HEK293 (cell line): ENCODE measurements at regions not wholly inside any gene's neighbourhood (a gene's known extent, or its start where the extent isn't known, plus 50 kb on each side); places are given as distances from the start of the nearest gene placed in this dataset.

Source experiments
- CTCF ChIA-PET: fragments of 350-600 bp; formaldehyde crosslinking; extraction: SDS; loops from one replicate; lab custom pipeline; 2021; ENCODE audit warnings: antibody characterized with exemption; lab: Yijun Ruan, JAX
- POLR2A ChIA-PET: fragments of 300-600 bp; formaldehyde crosslinking; extraction: SDS; loops from one replicate; lab custom pipeline; 2020; ENCODE audit warnings: antibody characterized with exemption, inconsistent platforms; lab: Yijun Ruan, JAX
- H3K27ac ChIP-seq: fragments of 200-500 bp; sonication (Bioruptor generic); 2 replicates; pipeline ENCODE4 v1.5.1; 2014; ENCODE audit warnings: low read depth, low read length, control low read depth, inconsistent platforms; ENCODE audit errors: extremely low read depth
- H3K36me3 ChIP-seq, 2 experiments: fragments of 200-500 bp in 1 of 2; sonication (Bioruptor generic) in 1 of 2; 1 replicate in 1 of 2; 2 replicates in 1 of 2; pipeline ENCODE4 v1.5.1; 2014 to 2017; ENCODE audit warnings: inconsistent platforms in 2 of 2, low read length in 2 of 2; ENCODE audit not compliant: control insufficient read depth in 2 of 2, insufficient read depth in 1 of 2
- H3K4me1 ChIP-seq: fragments of 200-500 bp; sonication (Bioruptor generic); 2 replicates; pipeline ENCODE4 v1.5.1; 2014; ENCODE audit warnings: mild to moderate bottlenecking, low read length, inconsistent platforms; ENCODE audit not compliant: control insufficient read depth, insufficient read depth
- H3K4me3 ChIP-seq: 2 replicates; pipeline ENCODE4 v1.5.1; 2011; ENCODE audit warnings: low read depth, mild to moderate bottlenecking, control low read depth, low read length, moderate library complexity
- H3K9me3 ChIP-seq: fragments of 200-500 bp; sonication (Bioruptor generic); 2 replicates; pipeline ENCODE4 v1.5.1; 2014; ENCODE audit warnings: low read depth, low read length, inconsistent platforms; ENCODE audit not compliant: control insufficient read depth, insufficient read depth
- AEBP2 ChIP-seq: fragments of 450-650 bp; formaldehyde crosslinking; IDR thresholded peaks from 2 replicates; pipeline ENCODE4 v1.5.1; 2016; ENCODE audit warnings: missing biosample characterization, missing genetic modification characterization, borderline replicate concordance
- KLF7 ChIP-seq: fragments of 450-650 bp; formaldehyde crosslinking; IDR thresholded peaks from 2 replicates; pipeline ENCODE4 v1.5.1; 2016; ENCODE audit warnings: missing biosample characterization, missing genetic modification characterization, borderline replicate concordance
- KLF8 ChIP-seq: fragments of 450-650 bp; formaldehyde crosslinking; IDR thresholded peaks from 2 replicates; pipeline ENCODE4 v1.5.1; 2016; ENCODE audit warnings: missing biosample characterization, missing genetic modification characterization
- SALL2 ChIP-seq: fragments of 450-650 bp; formaldehyde crosslinking; IDR thresholded peaks from 2 replicates; pipeline ENCODE4 v1.5.0; 2017; ENCODE audit warnings: missing biosample characterization, mild to moderate bottlenecking, missing genetic modification characterization, borderline replicate concordance
- ZBTB6 ChIP-seq: fragments of 450-650 bp; formaldehyde crosslinking; IDR thresholded peaks from 2 replicates; pipeline ENCODE4 v1.5.1; 2017; ENCODE audit warnings: missing biosample characterization, missing genetic modification characterization
- ZFP69B ChIP-seq: fragments of 450-650 bp; formaldehyde crosslinking; IDR thresholded peaks from 2 replicates; pipeline ENCODE4 v1.5.1; 2016; ENCODE audit warnings: missing biosample characterization, missing genetic modification characterization
- ZNF121 ChIP-seq: fragments of 450-650 bp; formaldehyde crosslinking; IDR thresholded peaks from 2 replicates; pipeline ENCODE4 v1.5.1; 2016; ENCODE audit warnings: missing biosample characterization, missing genetic modification characterization
- ZNF140 ChIP-seq: fragments of 450-650 bp; formaldehyde crosslinking; IDR thresholded peaks from 2 replicates; pipeline ENCODE4 v1.5.1; 2016; ENCODE audit warnings: missing biosample characterization, missing genetic modification characterization
- ZNF266 ChIP-seq: fragments of 450-650 bp; formaldehyde crosslinking; IDR thresholded peaks from 2 replicates; pipeline ENCODE4 v1.5.1; 2016; ENCODE audit warnings: missing biosample characterization, missing genetic modification characterization, low read depth
- ZNF366 ChIP-seq: fragments of 450-650 bp; formaldehyde crosslinking; conservative IDR thresholded peaks from 2 replicates; pipeline ENCODE4 v1.5.1; 2016; ENCODE audit warnings: missing biosample characterization, missing genetic modification characterization
- ZNF426 ChIP-seq: fragments of 450-650 bp; formaldehyde crosslinking; IDR thresholded peaks from 2 replicates; pipeline ENCODE4 v1.5.1; 2017; ENCODE audit warnings: missing biosample characterization, missing genetic modification characterization, mild to moderate bottlenecking, inconsistent platforms, moderate library complexity
- ZNF449 ChIP-seq: fragments of 450-650 bp; formaldehyde crosslinking; IDR thresholded peaks from 2 replicates; pipeline ENCODE4 v1.5.1; 2017; ENCODE audit warnings: missing biosample characterization, mild to moderate bottlenecking, missing genetic modification characterization, moderate library complexity
- ZNF549 ChIP-seq: fragments of 450-650 bp; IDR thresholded peaks from 2 replicates; pipeline ENCODE4 v1.5.1; 2018; ENCODE audit warnings: missing biosample characterization, missing genetic modification characterization, mild to moderate bottlenecking, inconsistent platforms, moderate library complexity
- ZNF555 ChIP-seq: fragments of 450-650 bp; formaldehyde crosslinking; conservative IDR thresholded peaks from 2 replicates; pipeline ENCODE4 v1.5.1; 2017; ENCODE audit warnings: missing biosample characterization, mild to moderate bottlenecking, missing genetic modification characterization, inconsistent platforms
- ZNF585B ChIP-seq: fragments of 450-650 bp; formaldehyde crosslinking; IDR thresholded peaks from 2 replicates; pipeline ENCODE4 v1.5.1; 2016; ENCODE audit warnings: missing biosample characterization, missing genetic modification characterization
- ZNF610 ChIP-seq: fragments of 450-650 bp; formaldehyde crosslinking; IDR thresholded peaks from 2 replicates; pipeline ENCODE4 v1.5.1; 2016; ENCODE audit warnings: missing biosample characterization, missing genetic modification characterization, borderline replicate concordance
- ZNF623 ChIP-seq: fragments of 450-650 bp; formaldehyde crosslinking; IDR thresholded peaks from 2 replicates; pipeline ENCODE4 v1.5.1; 2016; ENCODE audit warnings: missing biosample characterization, missing genetic modification characterization
- ZNF707 ChIP-seq: fragments of 450-650 bp; formaldehyde crosslinking; IDR thresholded peaks from 2 replicates; pipeline ENCODE4 v1.5.1; 2016; ENCODE audit warnings: missing biosample characterization, missing genetic modification characterization
- ZNF791 ChIP-seq: fragments of 450-650 bp; formaldehyde crosslinking; IDR thresholded peaks from 2 replicates; pipeline ENCODE4 v1.5.1; 2016; ENCODE audit warnings: missing biosample characterization, missing genetic modification characterization
- ZSCAN5A ChIP-seq: fragments of 450-650 bp; formaldehyde crosslinking; IDR thresholded peaks from 2 replicates; pipeline ENCODE4 v1.5.1; 2016; ENCODE audit warnings: missing biosample characterization, missing genetic modification characterization

GRCh38 chr2:111634050-111634794 is 249.8 kb downstream of the ANAPC1 start:
- ChIA-PET CTCF (no interaction called here), POLR2A (no interaction called here)
- Histone ChIP-seq H3K4me1 (no peaks in the 10 kb centered on the region), H3K36me3 (no peaks in the 10 kb centered on the region), H3K9me3 (no peaks in the 10 kb centered on the region), H3K4me3 (no peak overlapping the region), H3K27ac (no peak overlapping the region)
- no peak for TF ChIP-seq ZNF791 (tag by site-specific recombination)

- POLR2A ChIA-PET, result no interaction called here
- CTCF ChIA-PET, result no interaction called here
Observed at GRCh38 chr2:111634995-111635538, 248.9 kb downstream of the ANAPC1 start.

GRCh38 chr2:111636905-111637304 is 247.1 kb downstream of the ANAPC1 start:
- Histone ChIP-seq H3K4me1 (no peaks in the 10 kb centered on the region), H3K36me3 (no peaks in the 10 kb centered on the region), H3K27ac (no peak overlapping the region), H3K9me3 (no peaks in the 10 kb centered on the region), H3K4me3 (no peak overlapping the region)
- TF ChIP-seq ZSCAN5A (no peak), ZNF549 (tag by site-specific recombination) (no peak), ZNF623 (tag by site-specific recombination) (no peak), ZNF610 (tag by site-specific recombination) (no peak), ZNF140 (tag by site-specific recombination) (no peak), ZBTB6 (tag by site-specific recombination) (no peak), ZNF555 (no peak), SALL2 (tag by site-specific recombination) (no peak)
- POLR2A ChIA-PET, result no interaction called here
- CTCF ChIA-PET, result interaction anchor here (0.6 kb wide), 1 partner anchor 1013 kb away, joined by 5 read pairs; no protein-coding TSS in a partner anchor

More at GRCh38 chr2:111634995-111635538, 248.9 kb downstream of the ANAPC1 start:
- TF ChIP-seq ZNF449 (tag by site-specific recombination) (peak; percentile 92), KLF7 (tag by site-specific recombination) (no peak)
- H3K36me3 ChIP-seq, result no peaks in the 10 kb centered on the region
- no peaks in the 10 kb centered on the region for H3K9me3 ChIP-seq
- H3K4me1 ChIP-seq, result no peaks in the 10 kb centered on the region
- H3K27ac ChIP-seq, result no peak overlapping the region
- no peak overlapping the region for H3K4me3 ChIP-seq

- TF ChIP-seq AEBP2 (tag by site-specific recombination) (no peak), SALL2 (tag by site-specific recombination) (no peak), ZNF366 (tag by site-specific recombination) (no peak), ZNF121 (tag by site-specific recombination) (no peak), ZNF426 (tag by site-specific recombination) (no peak), ZNF707 (tag by site-specific recombination) (no peak), ZNF585B (no peak), KLF8 (tag by site-specific recombination) (no peak), ZFP69B (tag by site-specific recombination) (no peak), ZNF266 (tag by site-specific recombination) (no peak)
- TF ChIP-seq, all 188 proteins: peak for 0
- CTCF ChIA-PET, result no interaction called here
- POLR2A ChIA-PET, result no interaction called here
Observed at GRCh38 chr2:111638274-111638877, 245.6 kb downstream of the ANAPC1 start.

More at GRCh38 chr2:111638274-111638877, 245.6 kb downstream of the ANAPC1 start:
- Histone ChIP-seq H3K36me3 (no peaks in the 10 kb centered on the region), H3K4me3 (no peak overlapping the region), H3K27ac (no peak overlapping the region), H3K4me1 (no peaks in the 10 kb centered on the region), H3K9me3 (no peaks in the 10 kb centered on the region)
